HCT116 (cell line): ENCODE measurements at regions not wholly inside any gene's neighbourhood (a gene's known extent, or its start where the extent isn't known, plus 50 kb on each side); places are given as distances from the start of the nearest gene placed in this dataset.

Source experiments
- POLR2A ChIP-seq: IDR thresholded peaks from 2 replicates; pipeline ENCODE4 v1.7.0; 2011; ENCODE audit warnings: borderline replicate concordance; ENCODE audit not compliant: insufficient read depth, insufficient read length; ENCODE audit errors: extremely low read depth
- YY1 ChIP-seq: IDR thresholded peaks from 2 replicates; pipeline ENCODE4 v1.6.1; 2011; ENCODE audit warnings: low read length, low read depth, moderate library complexity, mild to moderate bottlenecking; ENCODE audit not compliant: insufficient replicate concordance; ENCODE audit errors: extremely low read depth
- TF ChIP-seq, protein P1 (sequence below): IDR thresholded peaks from 2 replicates; pipeline ENCODE4 v1.6.1; 2012
- TF ChIP-seq, protein P2 (sequence below), 3 experiments: fragments of 200-600 bp in 1 of 3; sonication (generic) in 1 of 3; IDR thresholded peaks in 2 of 3; conservative IDR thresholded peaks in 1 of 3; 2 replicates each; pipeline ENCODE4 v1.5.1; 2012 to 2017; ENCODE audit warnings: low read depth in 2 of 3, low read length in 2 of 3, antibody characterized with exemption in 1 of 3, borderline replicate concordance in 1 of 3, control low read depth in 1 of 3, mild to moderate bottlenecking in 1 of 3, mixed read lengths in 1 of 3, mixed run types in 1 of 3, moderate library complexity in 1 of 3; ENCODE audit not compliant: insufficient read depth in 1 of 3

DNA sequence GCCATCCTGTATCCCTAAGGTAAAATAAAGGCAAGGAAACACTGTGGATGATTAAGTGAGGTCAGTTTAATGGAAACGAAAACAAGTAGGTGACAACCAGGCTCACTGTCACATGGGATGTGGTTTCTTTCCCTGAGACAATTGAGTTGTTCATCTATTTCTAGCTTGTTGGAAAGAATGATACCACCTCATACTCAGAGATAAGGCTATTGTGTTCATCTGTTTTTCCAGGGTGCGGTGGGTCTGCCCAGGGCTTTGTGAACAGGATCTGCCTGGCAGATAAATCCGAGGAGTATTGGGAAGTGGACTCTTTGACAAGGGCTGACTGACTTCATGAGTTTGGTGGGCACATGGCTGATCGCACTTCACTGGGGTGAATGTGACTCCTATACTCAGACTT, 80.8 kb upstream of the TIAM2 start:
- TF ChIP-seq POLR2A (no peak), YY1 (no peak)
- TF ChIP-seq, protein P1, sequence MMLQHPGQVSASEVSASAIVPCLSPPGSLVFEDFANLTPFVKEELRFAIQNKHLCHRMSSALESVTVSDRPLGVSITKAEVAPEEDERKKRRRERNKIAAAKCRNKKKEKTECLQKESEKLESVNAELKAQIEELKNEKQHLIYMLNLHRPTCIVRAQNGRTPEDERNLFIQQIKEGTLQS, result no peak
- TF ChIP-seq, protein P2, sequence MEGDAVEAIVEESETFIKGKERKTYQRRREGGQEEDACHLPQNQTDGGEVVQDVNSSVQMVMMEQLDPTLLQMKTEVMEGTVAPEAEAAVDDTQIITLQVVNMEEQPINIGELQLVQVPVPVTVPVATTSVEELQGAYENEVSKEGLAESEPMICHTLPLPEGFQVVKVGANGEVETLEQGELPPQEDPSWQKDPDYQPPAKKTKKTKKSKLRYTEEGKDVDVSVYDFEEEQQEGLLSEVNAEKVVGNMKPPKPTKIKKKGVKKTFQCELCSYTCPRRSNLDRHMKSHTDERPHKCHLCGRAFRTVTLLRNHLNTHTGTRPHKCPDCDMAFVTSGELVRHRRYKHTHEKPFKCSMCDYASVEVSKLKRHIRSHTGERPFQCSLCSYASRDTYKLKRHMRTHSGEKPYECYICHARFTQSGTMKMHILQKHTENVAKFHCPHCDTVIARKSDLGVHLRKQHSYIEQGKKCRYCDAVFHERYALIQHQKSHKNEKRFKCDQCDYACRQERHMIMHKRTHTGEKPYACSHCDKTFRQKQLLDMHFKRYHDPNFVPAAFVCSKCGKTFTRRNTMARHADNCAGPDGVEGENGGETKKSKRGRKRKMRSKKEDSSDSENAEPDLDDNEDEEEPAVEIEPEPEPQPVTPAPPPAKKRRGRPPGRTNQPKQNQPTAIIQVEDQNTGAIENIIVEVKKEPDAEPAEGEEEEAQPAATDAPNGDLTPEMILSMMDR (IDR thresholded peaks at IDR 0.05 in 2 of 3, conservative IDR thresholded peaks at IDR 0.05 in 1 of 3; ENCODE audit: borderline replicate concordance in 1 of 3, insufficient read depth in 1 of 3, low read depth in 2 of 3, low read length in 2 of 3), result no peak
